Spleen (tissue), 7 donors: ENCODE measurements at regions not wholly inside any gene's neighbourhood (a gene's known extent, or its start where the extent isn't known, plus 50 kb on each side); places are given as distances from the start of the nearest gene placed in this dataset.

Experiments
- POLR2A ChIP-seq, 3 donors: fragments of 450-650 bp; IDR thresholded peaks; one replicate each; pipeline ENCODE4 v1.5.1; 2017; ENCODE audit warnings: antibody characterized with exemption in 3 of 3, mild to moderate bottlenecking in 1 of 3
- POLR2AphosphoS5 ChIP-seq, 3 donors: sonication (generic); formaldehyde crosslinking; IDR thresholded peaks; one replicate each; pipeline ENCODE4 v1.5.1; 2017; ENCODE audit warnings: antibody characterized with exemption in 3 of 3
- TF ChIP-seq, protein P1 (sequence below), 11 experiments: fragments of 200-600 bp in 7 of 11; fragments of 450-650 bp in 4 of 11; sonication (generic) in 4 of 11; IDR thresholded peaks in 8 of 11; conservative IDR thresholded peaks in 3 of 11; 1 replicate in 7 of 11; 2 replicates in 4 of 11; pipeline versions ENCODE4 v1.4.0 to v1.8.0; 2016 to 2021; ENCODE audit warnings: antibody characterized with exemption in 11 of 11, inconsistent platforms in 4 of 11, mild to moderate bottlenecking in 1 of 11
- donor health status: DM: no; HTN: no; CAD: no; lungs with moderate emphysema.
- donor health status: DM: no; HTN: no; CAD: no.
- donor health status: DM: no; HTN: no; CAD: no.

DNA sequence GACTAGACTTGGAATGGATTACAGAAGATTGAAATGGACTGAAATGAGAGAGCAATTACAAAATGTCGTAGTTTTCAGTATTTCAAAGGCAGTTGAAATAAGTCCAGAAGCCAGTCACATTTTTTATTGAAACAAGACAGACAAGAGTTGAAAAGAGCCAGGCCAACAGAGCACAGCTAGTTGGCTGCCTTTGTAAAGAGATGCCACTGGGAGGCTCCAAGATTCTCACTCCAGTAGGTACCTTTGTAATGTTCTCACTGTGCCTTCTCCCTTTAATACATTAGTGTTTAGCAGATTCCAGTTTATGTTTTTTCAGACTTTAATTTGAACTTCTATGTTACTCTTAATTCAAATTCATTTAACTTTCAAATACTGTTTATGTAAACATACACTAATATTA lies 234.8 kb downstream of the DSEL start:
- TF ChIP-seq, protein P1, sequence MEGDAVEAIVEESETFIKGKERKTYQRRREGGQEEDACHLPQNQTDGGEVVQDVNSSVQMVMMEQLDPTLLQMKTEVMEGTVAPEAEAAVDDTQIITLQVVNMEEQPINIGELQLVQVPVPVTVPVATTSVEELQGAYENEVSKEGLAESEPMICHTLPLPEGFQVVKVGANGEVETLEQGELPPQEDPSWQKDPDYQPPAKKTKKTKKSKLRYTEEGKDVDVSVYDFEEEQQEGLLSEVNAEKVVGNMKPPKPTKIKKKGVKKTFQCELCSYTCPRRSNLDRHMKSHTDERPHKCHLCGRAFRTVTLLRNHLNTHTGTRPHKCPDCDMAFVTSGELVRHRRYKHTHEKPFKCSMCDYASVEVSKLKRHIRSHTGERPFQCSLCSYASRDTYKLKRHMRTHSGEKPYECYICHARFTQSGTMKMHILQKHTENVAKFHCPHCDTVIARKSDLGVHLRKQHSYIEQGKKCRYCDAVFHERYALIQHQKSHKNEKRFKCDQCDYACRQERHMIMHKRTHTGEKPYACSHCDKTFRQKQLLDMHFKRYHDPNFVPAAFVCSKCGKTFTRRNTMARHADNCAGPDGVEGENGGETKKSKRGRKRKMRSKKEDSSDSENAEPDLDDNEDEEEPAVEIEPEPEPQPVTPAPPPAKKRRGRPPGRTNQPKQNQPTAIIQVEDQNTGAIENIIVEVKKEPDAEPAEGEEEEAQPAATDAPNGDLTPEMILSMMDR (IDR thresholded peaks at IDR 0.05 in 8 of 11, conservative IDR thresholded peaks at IDR 0.05 in 3 of 11), result no peak
- TF ChIP-seq POLR2A (IDR thresholded peaks at IDR 0.05) (no peak), POLR2AphosphoS5 (IDR thresholded peaks at IDR 0.05) (no peak)
